ENCODE measurements at regions not wholly inside any gene's neighbourhood (a gene's known extent, or its start where the extent isn't known, plus 50 kb on each side); places are given as distances from the start of the nearest gene placed in this dataset.

DNA sequence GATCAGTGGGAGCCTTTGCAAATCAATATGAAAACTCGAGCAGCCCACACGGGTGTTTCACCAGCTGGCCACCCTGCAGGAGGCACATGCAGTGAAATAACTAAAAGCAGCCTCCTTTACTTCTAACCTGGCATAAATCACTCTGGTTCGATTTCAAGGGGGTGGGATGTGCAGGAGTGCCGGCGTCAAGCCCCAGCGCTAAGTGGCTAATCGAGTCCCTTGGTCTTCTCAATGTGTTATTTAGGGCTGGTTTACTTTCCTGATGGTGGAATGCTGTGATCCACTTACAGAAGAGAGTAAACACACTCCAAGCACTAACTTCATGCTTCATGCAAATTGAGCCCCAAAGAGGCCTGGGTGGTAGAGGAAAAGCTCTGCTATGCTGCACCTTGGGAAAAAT lies 109.4 kb downstream of the TMEM174 start:
- TF ChIP-seq CTCF (IDR thresholded peaks at IDR 0.05; ENCODE audit: extremely low read depth in 1 of 2, insufficient read depth in 1 of 2, low read depth in 1 of 2, low read length in 2 of 2): no peak
- TF ChIP-seq MYC (IDR thresholded peaks at IDR 0.05; ENCODE audit: low read depth, low read length): no peak
- no peak for TF ChIP-seq POLR2A (IDR thresholded peaks at IDR 0.05; ENCODE audit: low read depth, low read length)
- TF ChIP-seq, protein P1, sequence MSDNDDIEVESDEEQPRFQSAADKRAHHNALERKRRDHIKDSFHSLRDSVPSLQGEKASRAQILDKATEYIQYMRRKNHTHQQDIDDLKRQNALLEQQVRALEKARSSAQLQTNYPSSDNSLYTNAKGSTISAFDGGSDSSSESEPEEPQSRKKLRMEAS (IDR thresholded peaks at IDR 0.05; ENCODE audit: insufficient read depth, insufficient read length): no peak
- no peak for TF ChIP-seq EZH2 (IDR thresholded peaks at IDR 0.05; ENCODE audit: borderline replicate concordance, low read depth, low read length, severe bottlenecking)
- TF ChIP-seq POLR2AphosphoS5 (IDR thresholded peaks at IDR 0.05; ENCODE audit: insufficient read depth, low read depth, low read length): no peak
- TF ChIP-seq JUN (IDR thresholded peaks at IDR 0.05; ENCODE audit: borderline replicate concordance, insufficient read depth, insufficient read length, low read depth): no peak
- TF ChIP-seq FOS (IDR thresholded peaks at IDR 0.05; ENCODE audit: borderline replicate concordance, insufficient read depth, low read length): no peak
- TF ChIP-seq GATA2 (IDR thresholded peaks at IDR 0.05; ENCODE audit: insufficient read depth, insufficient read length, low read depth, low read length): no peak
